Fibroblast of lung (primary cell): ENCODE measurements at regions not wholly inside any gene's neighbourhood (a gene's known extent, or its start where the extent isn't known, plus 50 kb on each side); places are given as distances from the start of the nearest gene placed in this dataset.

ENCODE experiments used
- CTCF ChIP-seq, 2 donors: IDR thresholded peaks in 1 of 2; conservative IDR thresholded peaks in 1 of 2; 1 replicate in 1 of 2; 2 replicates in 1 of 2; pipeline ENCODE4 v1.5.1; 2011 to 2012; ENCODE audit warnings: low read length in 2 of 2, control low read depth in 1 of 2, inconsistent platforms in 1 of 2, low read depth in 1 of 2, mild to moderate bottlenecking in 1 of 2
- EZH2 ChIP-seq: IDR thresholded peaks from 2 replicates; pipeline ENCODE4 v1.5.1; 2012; ENCODE audit warnings: low read length, control low read depth, mild to moderate bottlenecking; ENCODE audit errors: missing control alignments

DNA sequence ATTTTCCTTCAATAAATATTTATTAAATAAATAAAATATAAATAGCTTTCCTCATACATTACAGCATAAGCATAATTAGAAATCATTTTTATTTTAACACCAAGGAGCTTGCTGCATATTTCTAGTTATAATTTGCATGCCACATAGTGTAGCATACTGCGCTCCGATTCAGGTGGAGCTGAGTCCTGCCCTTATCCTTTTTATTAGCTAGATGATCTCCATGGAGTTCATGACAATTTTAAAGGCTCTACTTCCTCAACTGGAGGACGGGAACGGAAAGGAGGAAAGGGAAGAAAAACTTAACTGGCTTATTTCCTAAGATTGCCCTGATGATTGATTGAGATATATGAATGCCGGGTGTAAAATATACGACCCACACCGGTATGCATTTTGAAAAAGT, 385.2 kb downstream of the PLK2 start:
- no peak for TF ChIP-seq CTCF (conservative IDR thresholded peaks at IDR 0.05 in 1 of 2, IDR thresholded peaks at IDR 0.05 in 1 of 2; ENCODE audit: low read depth in 1 of 2, low read length in 2 of 2)
- TF ChIP-seq EZH2: no peak
